ENCODE measurements at regions not wholly inside any gene's neighbourhood (a gene's known extent, or its start where the extent isn't known, plus 50 kb on each side); places are given as distances from the start of the nearest gene placed in this dataset.

DNA sequence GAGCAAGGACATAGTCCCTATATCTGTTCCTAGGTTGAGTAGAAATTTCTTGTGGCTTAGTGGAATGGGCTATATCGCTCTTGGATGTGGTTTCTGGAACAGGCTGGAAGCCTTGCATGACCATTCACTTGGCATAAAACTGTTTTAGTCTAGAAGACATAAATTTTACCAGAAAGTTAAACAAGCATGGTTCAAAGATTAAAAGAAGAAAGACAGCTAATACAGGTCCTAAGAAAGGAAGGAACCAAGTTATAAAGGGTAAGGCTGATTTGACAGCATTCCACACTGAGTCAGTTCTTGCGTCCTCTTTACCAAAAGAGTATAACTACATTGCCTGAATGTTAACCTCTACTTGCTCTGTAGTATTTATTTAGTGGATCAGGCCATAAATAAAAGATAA, 724.2 kb downstream of the SORCS1 start:
- Histone ChIP-seq H3K27ac (no peak overlapping the region), H4K20me1 (no peaks in the 10 kb centered on the region), H3K9me3 (replicated peaks in 1 of 11) (no peaks in the 10 kb centered on the region), H3K4me2 (no peak overlapping the region), H3K4me1 (no peaks in the 10 kb centered on the region), H3K27me3 (no peaks in the 10 kb centered on the region), H3K9ac (no peak overlapping the region), H3K4me3 (no peak overlapping the region), H3K36me3 (no peaks in the 10 kb centered on the region)
- no peak for TF ChIP-seq Cebpa-rat (IDR thresholded peaks at IDR 0.05)

DNA sequence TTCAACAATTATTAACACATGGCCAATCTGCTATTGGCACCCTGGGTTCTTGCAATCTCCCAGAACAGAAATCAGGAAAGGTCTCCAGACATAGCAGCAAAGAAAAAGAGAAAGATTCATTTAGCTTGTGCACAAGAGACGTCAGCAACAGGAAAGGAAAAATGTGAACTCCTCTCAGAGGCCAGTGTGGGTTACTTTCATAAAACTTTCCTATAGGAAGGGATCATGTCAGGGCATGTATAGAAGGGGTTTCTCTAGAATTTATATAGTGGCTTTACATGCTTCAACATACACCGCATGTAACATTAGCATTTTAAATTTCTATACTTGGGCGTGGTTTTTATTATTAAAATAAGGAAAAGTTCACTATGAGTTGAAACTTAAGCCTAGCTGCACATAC, 725.1 kb downstream of the SORCS1 start:
- Histone ChIP-seq H3K27ac (no peak overlapping the region), H3K27me3 (no peaks in the 10 kb centered on the region), H4K20me1 (no peaks in the 10 kb centered on the region), H3K9me3 (replicated peaks in 1 of 11) (no peaks in the 10 kb centered on the region), H3K4me3 (no peak overlapping the region), H3K4me2 (no peak overlapping the region), H3K9ac (no peak overlapping the region), H3K4me1 (no peaks in the 10 kb centered on the region), H3K36me3 (no peaks in the 10 kb centered on the region)
- TF ChIP-seq Cebpa-rat (IDR thresholded peaks at IDR 0.05), result no peak

DNA sequence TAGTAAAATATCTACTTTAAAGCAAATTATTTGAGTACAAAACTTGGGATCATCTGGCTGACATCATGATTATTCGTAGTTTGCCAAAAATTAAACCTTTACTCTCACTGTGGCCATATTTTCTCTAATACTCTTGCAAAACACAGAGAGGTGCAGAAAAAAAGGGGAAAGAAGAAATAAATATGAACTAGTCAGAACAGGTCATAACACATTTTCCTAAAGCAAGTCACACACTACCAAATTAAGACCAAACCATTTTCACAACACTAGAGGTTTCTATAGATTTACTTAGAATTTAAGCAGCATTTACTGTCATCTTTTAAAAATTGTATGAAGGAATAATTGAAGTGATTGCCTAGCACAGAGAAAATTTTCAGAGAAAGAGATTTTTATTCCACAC, 726.1 kb downstream of the SORCS1 start:
- Histone ChIP-seq H3K4me1 (no peaks in the 10 kb centered on the region), H3K27me3 (no peaks in the 10 kb centered on the region), H3K36me3 (no peaks in the 10 kb centered on the region), H3K4me3 (no peak overlapping the region), H3K4me2 (no peak overlapping the region), H4K20me1 (no peaks in the 10 kb centered on the region), H3K27ac (no peak overlapping the region), H3K9me3 (replicated peaks in 1 of 11) (no peaks in the 10 kb centered on the region), H3K9ac (no peak overlapping the region)
- TF ChIP-seq Cebpa-rat (IDR thresholded peaks at IDR 0.05), result no peak

DNA sequence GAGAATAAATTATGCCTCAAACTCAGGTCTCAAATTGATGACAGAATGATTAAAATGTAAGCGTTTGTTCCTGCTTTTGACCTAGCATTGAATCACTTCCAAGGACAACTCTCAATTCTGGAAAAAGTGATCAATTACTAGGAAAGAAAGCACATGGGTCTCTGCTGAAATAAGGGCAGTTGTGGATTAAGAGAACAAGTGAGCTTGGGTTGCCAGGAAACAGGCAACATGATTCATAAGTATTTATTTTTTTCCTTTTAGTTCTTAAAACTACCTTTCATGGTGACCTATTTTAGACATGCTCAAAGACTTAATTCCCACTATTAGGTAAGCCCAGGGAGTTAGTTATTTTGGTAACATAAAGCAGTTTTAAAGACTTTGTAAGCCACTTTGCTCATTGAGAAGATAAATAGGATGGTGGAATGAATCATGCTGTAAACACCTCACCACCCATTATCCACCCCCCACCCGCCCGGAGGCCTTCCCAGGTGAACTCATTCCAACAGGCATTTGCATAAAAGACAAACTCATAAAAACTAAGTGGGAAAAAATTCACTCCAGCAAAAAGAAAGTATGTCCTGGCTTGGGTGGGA, 728.3 kb downstream of the SORCS1 start:
- Histone ChIP-seq H3K9ac (no peak overlapping the region), H3K4me3 (no peak overlapping the region), H3K36me3 (no peaks in the 10 kb centered on the region), H3K4me2 (no peak overlapping the region), H3K27me3 (no peaks in the 10 kb centered on the region), H3K9me3 (replicated peaks in 1 of 11) (no peaks in the 10 kb centered on the region), H4K20me1 (no peaks in the 10 kb centered on the region), H3K4me1 (no peaks in the 10 kb centered on the region), H3K27ac (no peak overlapping the region)
- TF ChIP-seq Cebpa-rat (IDR thresholded peaks at IDR 0.05), result no peak

DNA sequence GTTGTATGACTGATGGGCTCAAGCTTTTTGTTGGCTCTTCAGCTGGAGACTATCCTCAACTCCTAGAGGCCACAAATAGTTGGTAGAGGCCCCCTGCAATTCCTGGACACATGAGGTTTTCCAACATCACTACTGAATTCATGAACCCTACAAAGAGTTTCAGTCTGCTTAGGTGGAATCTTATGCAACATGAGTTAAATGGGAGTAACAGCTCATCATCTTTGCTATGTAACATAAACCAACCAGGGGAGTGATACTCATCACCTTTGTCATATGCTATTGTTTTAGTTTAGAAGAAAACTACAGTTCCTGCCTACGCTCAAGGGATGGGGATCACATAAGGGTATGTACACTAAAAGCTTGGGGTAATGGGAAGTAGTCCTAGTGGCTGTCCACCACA, 729.4 kb downstream of the SORCS1 start:
- Histone ChIP-seq H3K9ac (no peak overlapping the region), H3K9me3 (replicated peaks in 1 of 11) (no peaks in the 10 kb centered on the region), H3K4me1 (no peaks in the 10 kb centered on the region), H3K36me3 (no peaks in the 10 kb centered on the region), H3K27ac (no peak overlapping the region), H3K4me3 (no peak overlapping the region), H3K4me2 (no peak overlapping the region), H3K27me3 (no peaks in the 10 kb centered on the region), H4K20me1 (no peaks in the 10 kb centered on the region)
- TF ChIP-seq Cebpa-rat (IDR thresholded peaks at IDR 0.05), result no peak

DNA sequence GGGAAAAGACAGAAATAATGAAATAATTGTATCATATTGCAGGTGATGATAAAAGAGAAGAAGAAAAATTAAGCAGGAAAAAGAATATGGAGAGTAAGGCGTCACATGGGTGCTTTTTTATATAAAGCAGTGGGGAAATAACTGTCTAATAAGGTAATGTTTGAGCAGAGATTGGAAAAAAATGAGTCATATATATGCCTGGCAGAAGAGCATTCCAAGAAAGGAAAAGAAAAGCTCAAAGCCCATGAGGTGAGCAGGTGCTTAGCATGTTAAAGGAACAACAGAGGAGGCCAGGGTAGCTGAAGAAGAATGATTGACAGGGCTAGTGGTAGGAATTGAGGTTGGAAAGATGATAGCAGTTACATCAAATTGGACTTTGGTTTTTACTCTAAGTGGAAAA, 739.5 kb downstream of the SORCS1 start:
- Histone ChIP-seq H4K20me1 (no peaks in the 10 kb centered on the region), H3K9me3 (replicated peaks in 1 of 11) (no peaks in the 10 kb centered on the region), H3K4me3 (no peak overlapping the region), H3K27me3 (no peaks in the 10 kb centered on the region), H3K4me2 (no peak overlapping the region), H3K4me1 (no peaks in the 10 kb centered on the region), H3K27ac (no peak overlapping the region), H3K9ac (no peak overlapping the region), H3K36me3 (no peaks in the 10 kb centered on the region)
- no peak for TF ChIP-seq Cebpa-rat (IDR thresholded peaks at IDR 0.05)

DNA sequence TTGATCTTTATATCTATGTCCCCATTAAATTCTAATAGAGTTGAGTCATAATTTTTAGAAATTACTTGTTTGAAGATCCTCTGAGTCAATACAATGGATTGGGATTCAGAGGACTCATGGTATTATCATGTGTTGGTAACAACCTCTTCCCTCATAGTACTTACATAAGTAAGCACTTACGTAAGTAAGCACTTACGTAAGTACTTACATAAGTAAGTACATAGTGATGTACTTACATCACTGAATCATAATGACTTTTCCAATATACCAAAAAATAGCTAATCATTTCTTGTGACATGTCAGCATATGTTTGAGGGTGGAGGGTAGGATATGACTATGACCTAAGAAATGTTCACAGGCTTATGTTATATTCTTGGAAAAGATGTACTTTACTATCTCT, 740.5 kb downstream of the SORCS1 start:
- Histone ChIP-seq H3K4me1 (no peaks in the 10 kb centered on the region), H4K20me1 (no peaks in the 10 kb centered on the region), H3K27me3 (no peaks in the 10 kb centered on the region), H3K36me3 (no peaks in the 10 kb centered on the region), H3K4me3 (no peak overlapping the region), H3K9ac (no peak overlapping the region), H3K4me2 (no peak overlapping the region), H3K9me3 (replicated peaks in 1 of 11) (no peaks in the 10 kb centered on the region), H3K27ac (no peak overlapping the region)
- no peak for TF ChIP-seq Cebpa-rat (IDR thresholded peaks at IDR 0.05)

DNA sequence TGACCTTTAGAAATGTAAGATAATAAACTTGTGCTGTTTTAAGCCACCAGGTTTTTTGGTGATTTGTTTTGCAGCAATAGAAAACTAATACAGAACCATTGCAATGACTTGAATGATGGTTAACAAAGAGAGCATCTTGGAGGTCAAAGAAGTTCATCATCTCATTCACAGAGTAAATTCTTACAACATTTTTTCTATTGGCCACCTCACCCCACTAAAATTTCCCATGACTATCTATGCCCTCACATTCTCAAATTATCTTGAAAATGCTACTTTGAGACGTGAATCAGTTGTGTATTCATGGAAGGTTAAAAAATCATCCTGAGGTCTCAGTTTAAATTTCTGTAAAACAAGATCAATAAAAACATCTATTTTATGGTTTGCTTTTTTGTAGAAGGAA, 754.2 kb downstream of the SORCS1 start:
- Histone ChIP-seq H3K4me3 (no peak overlapping the region), H3K27me3 (no peaks in the 10 kb centered on the region), H3K9me3 (replicated peaks in 1 of 11) (no peaks in the 10 kb centered on the region), H3K27ac (no peak overlapping the region), H3K4me1 (no peaks in the 10 kb centered on the region), H3K4me2 (no peak overlapping the region), H4K20me1 (no peaks in the 10 kb centered on the region), H3K9ac (no peak overlapping the region), H3K36me3 (no peaks in the 10 kb centered on the region)
- no peak for TF ChIP-seq Cebpa-rat (IDR thresholded peaks at IDR 0.05)

DNA sequence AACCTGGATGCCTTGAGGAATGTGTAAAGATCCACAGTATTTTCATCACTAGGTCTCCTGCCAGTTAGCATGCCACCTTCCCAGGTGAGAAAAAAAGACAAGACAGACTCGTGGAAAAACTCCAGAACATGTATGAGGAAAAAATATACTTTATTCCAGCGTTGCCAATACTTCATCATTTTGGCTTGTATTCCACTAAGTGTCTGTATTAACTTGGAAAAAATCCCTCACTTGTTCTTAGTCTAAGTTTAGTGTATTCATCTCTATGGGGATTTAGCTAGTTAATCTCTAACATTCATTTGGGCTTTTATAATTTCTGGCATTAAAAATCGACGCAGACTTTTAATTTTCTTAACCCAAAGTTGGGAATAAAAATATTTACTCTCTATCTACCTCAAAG, 759.4 kb downstream of the SORCS1 start:
- H3K36me3 ChIP-seq, result no peaks in the 10 kb centered on the region
- no peaks in the 10 kb centered on the region for H3K27me3 ChIP-seq
- no peak overlapping the region for H3K27ac ChIP-seq
- no peak for TF ChIP-seq Cebpa-rat (IDR thresholded peaks at IDR 0.05)
- no peak overlapping the region for H3K4me2 ChIP-seq
- H3K9ac ChIP-seq, result no peak overlapping the region
- H3K4me3 ChIP-seq, result no peak overlapping the region
- no peaks in the 10 kb centered on the region for H3K4me1 ChIP-seq
- no peaks in the 10 kb centered on the region for H3K9me3 ChIP-seq (replicated peaks in 1 of 11)
- H4K20me1 ChIP-seq, result no peaks in the 10 kb centered on the region

DNA sequence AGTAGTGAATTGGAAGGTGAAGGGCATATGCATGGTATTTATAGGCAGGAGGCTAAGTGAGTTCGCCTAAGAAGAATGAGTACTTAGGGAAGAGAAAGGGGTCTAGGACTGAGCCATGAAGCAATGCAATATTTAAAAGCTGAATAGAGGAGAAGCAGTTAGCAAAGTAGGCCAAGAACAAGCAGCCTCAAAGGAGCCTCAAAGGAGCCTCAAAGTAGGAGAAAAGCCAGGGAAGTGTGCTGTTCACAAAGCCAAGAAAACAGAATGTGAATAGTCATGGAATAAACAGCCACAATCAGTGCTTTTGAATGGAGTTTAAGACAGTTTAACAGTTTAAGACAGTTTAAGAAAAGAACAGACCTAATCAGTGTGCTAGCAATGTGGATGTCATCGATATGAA, 762.0 kb downstream of the SORCS1 start:
- no peak overlapping the region for H3K27ac ChIP-seq
- no peaks in the 10 kb centered on the region for H4K20me1 ChIP-seq
- no peak overlapping the region for H3K4me3 ChIP-seq
- no peaks in the 10 kb centered on the region for H3K36me3 ChIP-seq
- no peaks in the 10 kb centered on the region for H3K9me3 ChIP-seq (replicated peaks in 1 of 11)
- no peak overlapping the region for H3K4me2 ChIP-seq
- H3K27me3 ChIP-seq, result no peaks in the 10 kb centered on the region
- no peak for TF ChIP-seq Cebpa-rat (IDR thresholded peaks at IDR 0.05)
- H3K9ac ChIP-seq, result no peak overlapping the region
- H3K4me1 ChIP-seq, result no peaks in the 10 kb centered on the region

DNA sequence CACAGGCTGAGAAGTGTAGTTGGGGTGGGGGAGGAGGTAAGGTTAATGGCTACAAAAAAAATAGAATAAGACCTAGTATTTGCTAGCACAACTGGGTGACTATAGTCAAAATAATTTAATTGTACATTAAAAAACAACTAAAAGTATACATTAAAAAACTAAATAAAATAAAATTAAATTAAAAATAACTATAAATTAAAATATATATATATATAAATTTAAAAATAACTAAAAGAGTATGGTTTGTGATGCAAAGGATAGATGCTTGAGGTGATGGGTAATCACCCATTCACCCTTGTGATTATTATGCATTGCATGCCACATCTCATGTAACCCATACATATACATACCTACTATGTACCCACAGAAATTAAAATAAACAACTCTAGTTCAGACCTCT, 762.5 kb downstream of the SORCS1 start:
- H3K4me1 ChIP-seq, result no peaks in the 10 kb centered on the region
- H3K27ac ChIP-seq, result no peak overlapping the region
- no peak overlapping the region for H3K4me2 ChIP-seq
- no peaks in the 10 kb centered on the region for H3K36me3 ChIP-seq
- no peak overlapping the region for H3K9ac ChIP-seq
- H4K20me1 ChIP-seq, result no peaks in the 10 kb centered on the region
- no peak overlapping the region for H3K4me3 ChIP-seq
- H3K9me3 ChIP-seq (replicated peaks in 1 of 11), result no peaks in the 10 kb centered on the region
- no peaks in the 10 kb centered on the region for H3K27me3 ChIP-seq
- no peak for TF ChIP-seq Cebpa-rat (IDR thresholded peaks at IDR 0.05)
